H9 (cell line): ENCODE measurements at regions not wholly inside any gene's neighbourhood (a gene's known extent, or its start where the extent isn't known, plus 50 kb on each side); places are given as distances from the start of the nearest gene placed in this dataset.

ENCODE experiments used
- DNase-seq: peaks from one replicate; pipeline ENCODE4 v3.0.0-alpha.2; 2017
- H2AFZ ChIP-seq: one replicate; pipeline ENCODE4 v1.6.1; 2013; ENCODE audit warnings: mild to moderate bottlenecking, low read length, control low read depth, moderate library complexity
- H2AK5ac ChIP-seq: 2 replicates; pipeline ENCODE4 v1.6.1; 2013; ENCODE audit warnings: low read length, control low read depth, mixed read lengths; ENCODE audit not compliant: insufficient read length
- H2BK120ac ChIP-seq: one replicate; pipeline ENCODE4 v1.6.1; 2013; ENCODE audit warnings: low read depth, mild to moderate bottlenecking, low read length, control low read depth, inconsistent platforms; ENCODE audit not compliant: poor library complexity, severe bottlenecking
- H2BK12ac ChIP-seq: 2 replicates; pipeline ENCODE4 v1.6.1; 2013; ENCODE audit warnings: low read length, control low read depth, mixed read lengths, low read depth; ENCODE audit not compliant: insufficient read length
- H2BK15ac ChIP-seq: 2 replicates; pipeline ENCODE4 v1.6.1; 2013; ENCODE audit warnings: low read depth, low read length, control low read depth
- H2BK20ac ChIP-seq: one replicate; pipeline ENCODE4 v1.6.1; 2013; ENCODE audit warnings: low read depth, mild to moderate bottlenecking, low read length, control low read depth, inconsistent platforms; ENCODE audit not compliant: poor library complexity, severe bottlenecking
- H2BK5ac ChIP-seq: 2 replicates; pipeline ENCODE4 v1.6.1; 2013; ENCODE audit warnings: low read length, control low read depth, mixed read lengths; ENCODE audit not compliant: insufficient read length
- H3K14ac ChIP-seq: 2 replicates; pipeline ENCODE4 v1.6.1; 2013; ENCODE audit warnings: low read length, control low read depth; ENCODE audit not compliant: insufficient read depth
- H3K18ac ChIP-seq: 2 replicates; pipeline ENCODE4 v1.6.1; 2013; ENCODE audit warnings: low read depth, mild to moderate bottlenecking, mixed read lengths, low read length, control low read depth; ENCODE audit not compliant: insufficient read length
- H3K23ac ChIP-seq: 2 replicates; pipeline ENCODE4 v1.6.1; 2013; ENCODE audit warnings: low read length, control low read depth, mixed read lengths, low read depth; ENCODE audit not compliant: insufficient read length
- H3K23me2 ChIP-seq: 2 replicates; pipeline ENCODE4 v1.6.1; 2013; ENCODE audit warnings: low read depth, mild to moderate bottlenecking, mixed read lengths, low read length, control low read depth; ENCODE audit not compliant: insufficient read length, poor library complexity, severe bottlenecking
- H3K27ac ChIP-seq: 2 replicates; pipeline ENCODE4 v1.5.1; 2013; ENCODE audit warnings: low read length, control low read depth, mixed read lengths, low read depth; ENCODE audit not compliant: insufficient read length
- H3K27me3 ChIP-seq: 2 replicates; pipeline ENCODE4 v1.6.1; 2013; ENCODE audit warnings: low read length, control low read depth, inconsistent platforms; ENCODE audit not compliant: insufficient read depth
- H3K4ac ChIP-seq: 2 replicates; pipeline ENCODE4 v1.6.1; 2013; ENCODE audit warnings: low read depth, mild to moderate bottlenecking, control low read depth, inconsistent platforms, low read length, moderate library complexity
- H3K4me1 ChIP-seq: 2 replicates; pipeline ENCODE4 v1.6.1; 2013; ENCODE audit warnings: low read length, control low read depth, inconsistent platforms; ENCODE audit not compliant: insufficient read depth
- H3K4me2 ChIP-seq: 2 replicates; pipeline ENCODE4 v1.6.1; 2013; ENCODE audit warnings: low read length, control low read depth, mixed read lengths; ENCODE audit not compliant: insufficient read length, insufficient read depth
- H3K56ac ChIP-seq: 2 replicates; pipeline ENCODE4 v1.6.1; 2013; ENCODE audit warnings: low read depth, mild to moderate bottlenecking, mixed read lengths, low read length, control low read depth; ENCODE audit not compliant: insufficient read length
- H3K79me1 ChIP-seq: 2 replicates; pipeline ENCODE4 v1.6.1; 2013; ENCODE audit warnings: low read depth, mild to moderate bottlenecking, moderate library complexity, low read length, control low read depth, inconsistent platforms; ENCODE audit not compliant: insufficient read depth, poor library complexity, severe bottlenecking
- H3K79me2 ChIP-seq: 2 replicates; pipeline ENCODE4 v1.6.1; 2013; ENCODE audit warnings: low read length, control low read depth, inconsistent platforms; ENCODE audit not compliant: insufficient read depth
- H3K9ac ChIP-seq: 2 replicates; pipeline ENCODE4 v1.6.1; 2013; ENCODE audit warnings: low read length, control low read depth, mixed read lengths; ENCODE audit not compliant: insufficient read length; ENCODE audit errors: extremely low read depth
- H3K9me3 ChIP-seq: one replicate; pipeline ENCODE4 v1.6.1; 2013; ENCODE audit warnings: low read depth, low read length, inconsistent platforms; ENCODE audit not compliant: control insufficient read depth
- H3T11ph ChIP-seq: one replicate; pipeline ENCODE4 v1.6.1; 2013; ENCODE audit warnings: mild to moderate bottlenecking, low read length, control low read depth, inconsistent platforms
- H4K20me1 ChIP-seq: one replicate; pipeline ENCODE4 v1.6.1; 2013; ENCODE audit not compliant: control insufficient read depth, insufficient read length, insufficient read depth
- H4K5ac ChIP-seq: 2 replicates; pipeline ENCODE4 v1.6.1; 2013; ENCODE audit warnings: low read depth, mild to moderate bottlenecking, mixed read lengths, low read length, control low read depth; ENCODE audit not compliant: insufficient read length
- H4K8ac ChIP-seq: replicated peaks from 2 replicates; pipeline ENCODE4 v1.6.1; 2013; ENCODE audit warnings: low read length, control low read depth, mixed read lengths, low read depth; ENCODE audit not compliant: insufficient read length
- H4K91ac ChIP-seq: 2 replicates; pipeline ENCODE4 v1.6.1; 2013; ENCODE audit warnings: low read depth, mild to moderate bottlenecking, moderate library complexity, mixed read lengths, low read length, control low read depth; ENCODE audit not compliant: insufficient read length
- H3K27ac Mint-ChIP-seq, 3 experiments: 2 replicates in 2 of 3; 3 replicates in 1 of 3; pipeline ENCODE4 v1.8.0; 2020 to 2021; ENCODE audit warnings: mixed read lengths in 3 of 3, mild to moderate bottlenecking in 1 of 3, moderate library complexity in 1 of 3
- H3K27me3 Mint-ChIP-seq: 2 replicates; pipeline ENCODE4 v1.8.0; 2021; ENCODE audit warnings: low read depth, mild to moderate bottlenecking, moderate library complexity, mixed read lengths
- H3K36me3 Mint-ChIP-seq, 3 experiments: 2 replicates in 2 of 3; 3 replicates in 1 of 3; pipeline ENCODE4 v1.8.0; 2020 to 2021; ENCODE audit warnings: low read depth in 3 of 3, mixed read lengths in 3 of 3; ENCODE audit not compliant: insufficient read depth in 1 of 3
- H3K4me1 Mint-ChIP-seq, 2 experiments: 2 replicates each; pipeline ENCODE4 v1.8.0; 2020; ENCODE audit warnings: mixed read lengths in 2 of 2
- H3K4me3 Mint-ChIP-seq, 2 experiments: 2 replicates in 1 of 2; 3 replicates in 1 of 2; pipeline ENCODE4 v1.8.0; 2020 to 2021; ENCODE audit warnings: mild to moderate bottlenecking in 2 of 2, mixed read lengths in 2 of 2, moderate library complexity in 1 of 2
- H3K9me3 Mint-ChIP-seq, 2 experiments: 2 replicates in 1 of 2; 3 replicates in 1 of 2; pipeline ENCODE4 v1.8.0; 2020; ENCODE audit warnings: mild to moderate bottlenecking in 2 of 2, mixed read lengths in 2 of 2, moderate library complexity in 1 of 2
- WGBS: extraction: QIAGEN DNeasy Blood & Tissue Kit; methylation state at CpG from one replicate; pipeline ENCODE4 v1.1.7; 2013; ENCODE audit warnings: missing lambda C conversion rate, low lambda C conversion rate, mixed read lengths; ENCODE audit not compliant: insufficient read length; ENCODE audit errors: extremely low coverage; 5-methylcytosine and 5-hydroxymethylcytosine counted together
- TF ChIP-seq, protein P1 (sequence below): fragments of 200-600 bp; sonication (generic); conservative IDR thresholded peaks from 3 replicates; pipeline ENCODE4 v1.8.0; 2021; ENCODE audit warnings: antibody characterized with exemption, mild to moderate bottlenecking

DNA sequence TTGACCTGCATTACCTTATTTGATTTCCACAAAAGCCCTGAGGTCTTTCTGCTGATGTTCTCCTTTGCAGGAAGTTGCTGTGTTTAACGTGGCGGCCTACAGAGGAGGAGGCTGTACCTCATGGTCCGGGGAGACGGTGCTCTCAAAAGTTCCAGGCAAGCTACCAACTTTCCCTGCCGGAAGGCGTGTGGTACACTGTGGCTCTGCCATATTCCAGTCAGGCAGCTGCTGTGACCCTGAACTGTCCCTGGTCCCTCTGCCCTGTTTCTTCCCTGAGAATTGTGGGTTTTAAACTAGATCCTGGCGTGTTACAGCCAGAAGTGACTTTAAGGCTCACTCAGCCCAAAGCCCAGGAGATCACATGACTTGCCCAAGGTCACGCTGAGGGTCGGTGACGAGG lies 139.2 kb downstream of the TEX36 start:
- Histone ChIP-seq H3K56ac (no peak overlapping the region), H2BK15ac (no peak overlapping the region), H3K4me2 (no peak overlapping the region), H4K8ac (no peak overlapping the region), H2BK120ac (no peak overlapping the region), H2BK20ac (no peak overlapping the region), H3K23ac (no peak overlapping the region), H3K14ac (no peak overlapping the region), H2BK12ac (no peak overlapping the region), H3K4me1 (peaks cover 3% of the 10 kb centered on the region; the same call in 1 of the 2 replicates), H3K79me2 (no peaks in the 10 kb centered on the region), H4K20me1 (no peaks in the 10 kb centered on the region), H3K9ac (no peak overlapping the region), H3K79me1 (no peaks in the 10 kb centered on the region), H4K91ac (no peak overlapping the region), H2AK5ac (no peak overlapping the region), H3K4ac (no peak overlapping the region), H3K27me3 (peaks cover 2% of the 10 kb centered on the region; the same call in 1 of the 2 replicates), H2AFZ (no peak overlapping the region), H3K23me2 (no peaks in the 10 kb centered on the region), H3T11ph (no peak overlapping the region), H3K9me3 (no peaks in the 10 kb centered on the region), H3K18ac (no peak overlapping the region), H3K27ac (no peak overlapping the region), H4K5ac (no peak overlapping the region), H2BK5ac (no peak overlapping the region)
- no peak for DNase-seq
- Mint-ChIP-seq H3K27ac (no peak overlapping the region), H3K4me3 (no peak overlapping the region), H3K4me1 (peaks cover 18 to 19% of the 10 kb centered on the region in 2 experiments), H3K36me3 (no peaks in the 10 kb centered on the region), H3K27me3 (peaks cover 12% of the 10 kb centered on the region), H3K9me3 (no peaks in the 10 kb centered on the region)
- no CpG with 5 or more reads among the region's 10 CpGs for WGBS
- TF ChIP-seq, protein P1, sequence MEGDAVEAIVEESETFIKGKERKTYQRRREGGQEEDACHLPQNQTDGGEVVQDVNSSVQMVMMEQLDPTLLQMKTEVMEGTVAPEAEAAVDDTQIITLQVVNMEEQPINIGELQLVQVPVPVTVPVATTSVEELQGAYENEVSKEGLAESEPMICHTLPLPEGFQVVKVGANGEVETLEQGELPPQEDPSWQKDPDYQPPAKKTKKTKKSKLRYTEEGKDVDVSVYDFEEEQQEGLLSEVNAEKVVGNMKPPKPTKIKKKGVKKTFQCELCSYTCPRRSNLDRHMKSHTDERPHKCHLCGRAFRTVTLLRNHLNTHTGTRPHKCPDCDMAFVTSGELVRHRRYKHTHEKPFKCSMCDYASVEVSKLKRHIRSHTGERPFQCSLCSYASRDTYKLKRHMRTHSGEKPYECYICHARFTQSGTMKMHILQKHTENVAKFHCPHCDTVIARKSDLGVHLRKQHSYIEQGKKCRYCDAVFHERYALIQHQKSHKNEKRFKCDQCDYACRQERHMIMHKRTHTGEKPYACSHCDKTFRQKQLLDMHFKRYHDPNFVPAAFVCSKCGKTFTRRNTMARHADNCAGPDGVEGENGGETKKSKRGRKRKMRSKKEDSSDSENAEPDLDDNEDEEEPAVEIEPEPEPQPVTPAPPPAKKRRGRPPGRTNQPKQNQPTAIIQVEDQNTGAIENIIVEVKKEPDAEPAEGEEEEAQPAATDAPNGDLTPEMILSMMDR = no peak
